GM13977 (cell line): ENCODE measurements at regions not wholly inside any gene's neighbourhood (a gene's known extent, or its start where the extent isn't known, plus 50 kb on each side); places are given as distances from the start of the nearest gene placed in this dataset.

Source experiments
- DNase-seq: peaks from one replicate; pipeline ENCODE4 v3.0.0; 2012; ENCODE audit warnings: low spot score
- CTCF ChIP-seq: IDR thresholded peaks from 2 replicates; pipeline ENCODE4 v1.5.1; 2012; ENCODE audit warnings: mild to moderate bottlenecking, control low read depth; ENCODE audit not compliant: insufficient read depth; ENCODE audit errors: extremely low read depth, missing control alignments
- in situ Hi-C: fragments of 300-500 bp; cut with MboI; formaldehyde crosslinking; loops from one replicate; pipeline ENCODE4 v1.12.0; 2022; ENCODE audit warnings: low sequenced_read_pairs, low pct_unique_long_range_greater_than_20kb, mixed read lengths, inconsistent platforms; ENCODE audit not compliant: unreplicated experiment

- DNase-seq, result no peak
- no peak for TF ChIP-seq CTCF
- in situ Hi-C loops, result no loop called here
Observed at GRCh38 chr4:84366161-84366560, 132.9 kb downstream of the NKX6-1 start.

DNA sequence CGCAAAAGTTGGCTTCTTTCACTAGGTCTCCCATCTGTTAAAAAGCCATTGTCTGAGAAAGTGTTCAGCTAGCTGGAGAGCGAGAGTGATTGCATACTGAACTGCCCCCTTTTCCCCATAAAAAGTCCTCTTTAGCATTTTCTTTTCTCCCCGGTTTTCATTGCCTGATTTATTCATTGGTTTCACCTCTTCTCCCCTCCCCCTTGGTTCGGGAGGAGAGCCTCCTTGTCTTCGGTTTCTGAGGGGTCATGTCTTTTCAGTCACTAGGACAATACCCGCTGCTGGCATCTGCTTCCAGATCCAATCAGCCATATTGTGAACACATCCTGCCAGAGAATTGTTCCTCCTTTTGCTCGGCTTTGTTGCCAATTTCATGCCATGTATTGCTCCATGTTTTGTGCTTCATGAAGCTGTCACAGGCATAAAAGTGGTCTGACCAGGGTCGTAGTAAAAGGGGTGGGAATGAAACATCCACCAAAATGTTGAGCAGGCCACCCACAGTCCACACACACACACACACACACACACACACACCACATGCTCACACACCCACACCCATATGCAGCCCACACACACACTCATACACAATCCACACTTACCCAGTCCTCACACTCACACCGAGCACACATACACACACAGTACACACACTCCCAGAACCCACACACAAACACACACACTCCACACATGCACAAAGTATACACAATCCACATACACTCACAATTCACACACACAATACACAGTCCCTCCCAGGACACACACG is 136.0 kb downstream of the NKX6-1 start:
- no peak for TF ChIP-seq CTCF
- in situ Hi-C loops, result no loop called here
- DNase-seq, result no peak

- in situ Hi-C loops, result no loop called here
- no peak for DNase-seq
- no peak for TF ChIP-seq CTCF
Observed at GRCh38 chr4:84342161-84342560, 156.9 kb downstream of the NKX6-1 start.

GRCh38 chr4:84341559-84341958 is 157.5 kb downstream of the NKX6-1 start:
- no peak for TF ChIP-seq CTCF
- in situ Hi-C loops, result no loop called here

GRCh38 chr4:84338367-84338766 is 160.7 kb downstream of the NKX6-1 start:
- TF ChIP-seq CTCF, result no peak
- DNase-seq, result no peak
- in situ Hi-C loops, result no loop called here

More at GRCh38 chr4:84341559-84341958, 157.5 kb downstream of the NKX6-1 start:
- DNase-seq, result no peak

- TF ChIP-seq CTCF, result no peak
- no peak for DNase-seq
- in situ Hi-C loops, result no loop called here
Observed at GRCh38 chr4:84336964-84337705, 162.0 kb downstream of the NKX6-1 start.
